Karpas-422 (cell line): ENCODE measurements at regions not wholly inside any gene's neighbourhood (a gene's known extent, or its start where the extent isn't known, plus 50 kb on each side); places are given as distances from the start of the nearest gene placed in this dataset.
"Not testable (repeated sequence)": the region's sequence is repeated elsewhere in the genome, so short reads cannot be mapped to it uniquely, and the experiment has no call there.

Experiments
- DNase-seq: peaks from one replicate; pipeline ENCODE4 v3.0.0-alpha.2; 2015
- H2AFZ ChIP-seq: fragments of 200-600 bp; sonication (generic); 2 replicates; pipeline ENCODE4 v1.6.1; 2014; ENCODE audit warnings: antibody characterized with exemption, low read length, mixed read lengths
- H3K27ac ChIP-seq: fragments of 200-600 bp; sonication (generic); 2 replicates; pipeline ENCODE4 v1.5.1; 2014; ENCODE audit warnings: mild to moderate bottlenecking, low read length, moderate library complexity
- H3K27me3 ChIP-seq: fragments of 200-600 bp; sonication (generic); 2 replicates; pipeline ENCODE4 v1.6.1; 2014; ENCODE audit warnings: low read length, mixed read lengths
- H3K36me3 ChIP-seq: fragments of 200-600 bp; sonication (generic); 2 replicates; pipeline ENCODE4 v1.6.1; 2014; ENCODE audit warnings: low read length, mixed read lengths; ENCODE audit not compliant: insufficient read depth
- H3K4me1 ChIP-seq: fragments of 200-600 bp; sonication (generic); 2 replicates; pipeline ENCODE4 v1.6.1; 2014; ENCODE audit warnings: mild to moderate bottlenecking, low read length, mixed read lengths
- H3K4me2 ChIP-seq: fragments of 200-600 bp; sonication (generic); 2 replicates; pipeline ENCODE4 v1.6.1; 2014; ENCODE audit warnings: low read length, low read depth, mild to moderate bottlenecking; ENCODE audit not compliant: poor library complexity, severe bottlenecking
- H3K4me3 ChIP-seq: fragments of 200-600 bp; sonication (generic); 2 replicates; pipeline ENCODE4 v1.5.1; 2014; ENCODE audit warnings: mild to moderate bottlenecking, antibody characterized with exemption, low read length, mixed read lengths
- H3K79me2 ChIP-seq: fragments of 200-600 bp; sonication (generic); 2 replicates; pipeline ENCODE4 v1.6.1; 2014; ENCODE audit warnings: mild to moderate bottlenecking, low read length, mixed read lengths
- H3K9ac ChIP-seq: fragments of 200-600 bp; sonication (generic); 2 replicates; pipeline ENCODE4 v1.6.0; 2014; ENCODE audit warnings: low read length
- H3K9me2 ChIP-seq: fragments of 200-600 bp; sonication (generic), shearing (Covaris generic); replicated peaks from 2 replicates; pipeline ENCODE4 v1.6.0; 2014; ENCODE audit warnings: mild to moderate bottlenecking, low read length, moderate library complexity; ENCODE audit not compliant: insufficient read depth
- H3K9me3 ChIP-seq: fragments of 300-700, 200-600 bp; sonication (generic); 2 replicates; pipeline ENCODE4 v1.6.1; 2014; ENCODE audit warnings: low read length, mixed read lengths
- H4K20me1 ChIP-seq: fragments of 200-600 bp; sonication (generic); 2 replicates; pipeline ENCODE4 v1.6.1; 2014; ENCODE audit warnings: mild to moderate bottlenecking, antibody characterized with exemption, low read length, low read depth; ENCODE audit not compliant: insufficient read depth

DNA sequence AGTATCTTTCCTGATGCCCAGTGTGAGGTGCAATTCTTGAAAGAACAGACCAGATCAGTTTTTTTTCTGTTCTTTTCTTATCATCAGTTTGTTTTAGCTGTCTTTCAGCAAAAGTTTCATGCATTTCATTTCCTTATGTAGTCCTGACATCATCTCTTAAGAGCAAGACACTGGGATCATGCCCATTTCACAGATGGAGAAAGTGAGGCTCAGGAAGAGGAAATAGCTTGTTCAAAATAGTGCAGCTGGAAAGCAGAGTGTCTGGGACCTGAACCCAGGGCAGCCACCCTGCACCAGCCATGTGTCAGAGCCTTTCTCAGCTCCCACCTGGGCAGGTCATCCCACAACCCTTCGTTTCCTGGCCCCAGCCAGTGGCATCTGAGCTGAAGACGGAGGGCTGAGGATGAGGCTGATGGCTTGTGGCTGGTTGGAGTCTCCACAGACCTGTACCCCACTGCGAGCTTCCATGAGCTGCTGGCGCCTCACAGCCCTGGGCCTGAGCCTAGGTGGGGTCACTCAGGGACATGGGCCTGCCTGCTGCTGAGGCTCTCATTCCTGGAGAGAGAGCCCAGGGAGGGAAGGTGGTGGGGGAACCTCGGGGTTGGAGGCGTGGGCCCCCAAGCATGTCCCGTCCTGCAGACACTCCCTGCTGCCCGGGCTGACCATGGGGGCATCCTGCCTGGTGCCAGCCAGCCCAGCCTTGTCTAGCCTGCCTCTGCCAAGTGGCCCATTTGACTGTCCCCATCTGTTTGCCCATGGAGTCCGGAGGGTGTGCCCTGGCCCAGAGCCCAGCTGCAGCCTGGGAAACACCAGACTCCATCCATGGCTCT is 61.8 kb downstream of the SMIM38 start:
- Histone ChIP-seq H3K4me1 (no peaks in the 10 kb centered on the region), H3K9ac (no peak overlapping the region)
- DNase-seq, result no peak

DNA sequence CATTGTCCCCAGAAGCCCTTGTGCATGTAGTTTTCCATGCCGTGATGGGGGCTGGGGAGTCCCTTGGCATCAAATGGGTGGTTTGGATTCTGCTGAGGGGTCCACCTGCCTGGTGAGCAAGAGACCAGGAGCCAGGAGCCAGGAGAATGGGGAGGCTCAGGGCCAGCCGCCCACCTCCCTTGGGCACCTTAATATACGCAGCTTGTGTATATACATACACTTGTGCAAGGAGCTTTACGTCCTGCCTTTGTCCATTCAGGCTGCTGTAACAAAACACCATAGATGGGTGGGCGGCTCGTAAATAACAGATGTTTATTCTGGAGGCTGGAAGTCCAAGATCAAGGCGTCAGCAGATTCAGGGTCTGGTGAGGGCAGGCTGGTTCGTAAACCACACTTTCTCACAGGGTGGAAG is 62.5 kb downstream of the SMIM38 start:
- no peak overlapping the region for H2AFZ ChIP-seq
- no peaks in the 10 kb centered on the region for H3K79me2 ChIP-seq
- H3K4me3 ChIP-seq, result no peak overlapping the region
- no peak overlapping the region for H3K9ac ChIP-seq
- no peaks in the 10 kb centered on the region for H3K4me1 ChIP-seq
- no peaks in the 10 kb centered on the region for H3K9me3 ChIP-seq
- no peaks in the 10 kb centered on the region for H3K27me3 ChIP-seq
- no peak overlapping the region for H3K4me2 ChIP-seq
- no peak overlapping the region for H3K27ac ChIP-seq
- no peak for DNase-seq
- no peaks in the 10 kb centered on the region for H3K36me3 ChIP-seq
- H4K20me1 ChIP-seq, result no peaks in the 10 kb centered on the region
- H3K9me2 ChIP-seq, result no peaks in the 10 kb centered on the region

More for the DNA sequence above, 61.8 kb downstream of the SMIM38 start:
- H3K27me3 ChIP-seq, result no peaks in the 10 kb centered on the region
- H3K79me2 ChIP-seq, result no peaks in the 10 kb centered on the region
- no peak overlapping the region for H3K4me2 ChIP-seq
- no peaks in the 10 kb centered on the region for H3K9me2 ChIP-seq
- no peak overlapping the region for H3K27ac ChIP-seq
- no peak overlapping the region for H2AFZ ChIP-seq
- H3K4me3 ChIP-seq, result no peak overlapping the region
- no peaks in the 10 kb centered on the region for H3K9me3 ChIP-seq
- H3K36me3 ChIP-seq, result no peaks in the 10 kb centered on the region
- H4K20me1 ChIP-seq, result no peaks in the 10 kb centered on the region

DNA sequence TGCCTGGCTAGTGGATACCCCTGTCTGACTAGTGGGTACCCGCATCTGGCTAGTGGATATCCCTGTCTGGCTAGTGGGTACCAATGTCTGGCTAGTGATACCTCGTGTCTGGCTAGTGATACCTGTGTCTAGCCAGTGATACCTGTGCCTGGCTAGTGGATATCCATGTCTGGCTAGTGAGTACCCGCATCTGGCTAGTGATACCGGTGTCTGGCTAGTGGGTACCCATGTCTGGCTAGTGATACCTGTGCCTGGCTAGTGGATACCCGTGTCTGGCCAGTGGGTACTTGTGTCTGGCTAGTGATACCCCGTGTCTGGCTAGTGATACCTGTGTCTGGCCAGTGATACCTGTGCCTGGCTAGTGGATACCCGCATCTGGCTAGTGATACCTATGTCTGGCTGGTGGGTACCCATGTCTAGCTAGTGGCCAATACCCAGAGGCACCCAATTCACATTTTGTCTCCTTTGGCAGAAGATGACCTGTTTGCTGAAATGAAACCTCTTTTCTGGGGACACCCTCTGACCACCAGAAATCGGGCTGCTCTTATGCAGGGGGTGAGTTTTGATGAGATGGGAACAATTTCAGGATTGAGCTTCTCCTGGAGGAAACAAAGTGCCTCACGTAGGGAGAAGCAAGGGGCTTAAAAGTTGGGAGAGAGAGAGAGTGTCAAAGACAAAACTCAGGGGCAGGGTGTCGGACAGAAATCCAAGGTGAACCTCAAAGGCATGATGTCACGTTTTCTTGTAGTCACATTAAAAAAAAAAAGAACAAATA is 63.4 kb downstream of the SMIM38 start:
- Histone ChIP-seq H3K4me3 (no peak overlapping the region), H3K9me2 (no peaks in the 10 kb centered on the region), H3K4me2 (no peak overlapping the region), H3K79me2 (no peaks in the 10 kb centered on the region), H3K27me3 (no peaks in the 10 kb centered on the region), H3K36me3 (no peaks in the 10 kb centered on the region), H3K27ac (no peak overlapping the region), H4K20me1 (no peaks in the 10 kb centered on the region), H3K4me1 (no peaks in the 10 kb centered on the region), H3K9ac (no peak overlapping the region), H3K9me3 (no peaks in the 10 kb centered on the region), H2AFZ (no peak overlapping the region)
- DNase-seq, result no peak

DNA sequence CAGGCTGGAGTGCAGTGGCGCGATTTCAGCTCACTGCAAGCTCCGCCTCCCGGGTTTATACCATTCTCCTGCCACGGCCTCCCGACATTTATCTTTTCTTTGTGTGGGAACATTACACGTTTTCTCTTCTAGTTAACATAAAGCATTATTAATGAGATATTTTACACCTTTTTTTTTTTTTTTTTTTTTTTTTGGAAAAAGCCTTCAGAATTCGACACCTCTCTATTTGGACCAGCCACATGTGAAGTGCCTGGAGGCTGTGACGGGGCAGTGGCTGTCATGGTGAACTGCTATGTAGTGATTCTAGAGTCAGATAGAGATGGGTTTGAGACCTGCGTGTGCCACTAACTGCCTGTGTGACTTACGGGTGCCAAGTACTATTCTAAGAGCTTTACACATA is 64.3 kb downstream of the SMIM38 start:
- Histone ChIP-seq H3K9ac (no peak overlapping the region), H3K4me1 (no peaks in the 10 kb centered on the region), H3K9me2 (no peaks in the 10 kb centered on the region), H3K4me2 (no peak overlapping the region), H2AFZ (no peak overlapping the region), H3K4me3 (no peak overlapping the region), H4K20me1 (no peaks in the 10 kb centered on the region), H3K9me3 (no peaks in the 10 kb centered on the region), H3K27ac (no peak overlapping the region), H3K27me3 (no peaks in the 10 kb centered on the region), H3K79me2 (no peaks in the 10 kb centered on the region), H3K36me3 (no peaks in the 10 kb centered on the region)
- DNase-seq, result no peak

DNA sequence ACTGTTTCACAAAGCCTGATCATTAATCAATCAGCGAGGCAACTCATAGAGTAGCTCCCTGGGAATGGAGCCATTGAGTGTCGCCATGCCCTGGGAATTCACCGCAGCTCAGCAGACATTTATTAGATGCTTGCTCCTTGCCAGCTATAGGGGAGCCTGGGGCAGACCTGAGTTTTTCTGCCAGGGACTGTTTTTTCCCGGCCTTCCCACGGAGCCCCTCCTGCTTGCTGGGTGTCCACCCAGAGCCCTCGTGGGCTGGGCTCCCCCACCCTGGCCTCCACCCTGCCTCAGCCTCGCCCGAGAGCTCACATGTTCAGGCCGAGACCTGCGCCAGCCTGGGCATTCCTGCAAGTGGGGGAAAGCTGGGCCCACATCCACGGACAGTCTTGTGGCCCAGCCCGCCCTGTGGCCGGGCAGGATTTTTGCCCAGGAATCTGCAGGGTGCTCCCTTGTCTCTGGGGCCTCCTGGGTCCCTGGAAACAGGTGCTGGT is 64.9 kb downstream of the SMIM38 start:
- Histone ChIP-seq H3K4me2 (no peak overlapping the region), H3K79me2 (no peaks in the 10 kb centered on the region), H3K27me3 (no peaks in the 10 kb centered on the region), H3K9ac (no peak overlapping the region), H4K20me1 (no peaks in the 10 kb centered on the region), H3K4me3 (no peak overlapping the region), H2AFZ (no peak overlapping the region), H3K27ac (no peak overlapping the region), H3K9me3 (no peaks in the 10 kb centered on the region), H3K36me3 (no peaks in the 10 kb centered on the region), H3K9me2 (no peaks in the 10 kb centered on the region), H3K4me1 (no peaks in the 10 kb centered on the region)
- no peak for DNase-seq

DNA sequence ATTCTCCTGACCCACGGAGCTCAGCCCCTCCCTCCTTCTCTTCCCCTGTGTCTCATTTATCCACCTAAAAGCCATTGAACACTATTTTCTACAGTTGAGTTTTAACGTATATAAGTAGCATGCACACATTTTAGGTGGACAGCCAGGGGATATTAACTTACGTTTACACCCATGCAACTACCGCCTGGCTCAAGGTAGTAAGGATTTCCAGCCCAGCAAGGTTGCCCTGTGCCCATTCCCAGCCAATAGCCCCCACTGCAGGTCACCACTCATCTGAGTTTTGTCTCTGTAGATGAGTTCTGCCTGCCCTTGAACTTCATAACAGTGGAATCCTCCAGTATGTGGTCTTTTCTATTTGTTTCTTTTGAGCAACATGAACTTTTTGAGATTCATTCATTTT is 65.4 kb downstream of the SMIM38 start:
- H3K9ac ChIP-seq, result no peak overlapping the region
- H3K4me2 ChIP-seq, result no peak overlapping the region
- no peak overlapping the region for H2AFZ ChIP-seq
- H3K9me3 ChIP-seq, result 0 out of 2 replicates have a peak, but pooled peaks cover 2% of the 10 kb centered on the region
- H4K20me1 ChIP-seq, result no peaks in the 10 kb centered on the region
- H3K27me3 ChIP-seq, result no peaks in the 10 kb centered on the region
- no peak for DNase-seq
- H3K4me3 ChIP-seq, result no peak overlapping the region
- no peaks in the 10 kb centered on the region for H3K9me2 ChIP-seq
- H3K27ac ChIP-seq, result no peak overlapping the region
- H3K36me3 ChIP-seq, result no peaks in the 10 kb centered on the region
- no peaks in the 10 kb centered on the region for H3K4me1 ChIP-seq
- H3K79me2 ChIP-seq, result no peaks in the 10 kb centered on the region

DNA sequence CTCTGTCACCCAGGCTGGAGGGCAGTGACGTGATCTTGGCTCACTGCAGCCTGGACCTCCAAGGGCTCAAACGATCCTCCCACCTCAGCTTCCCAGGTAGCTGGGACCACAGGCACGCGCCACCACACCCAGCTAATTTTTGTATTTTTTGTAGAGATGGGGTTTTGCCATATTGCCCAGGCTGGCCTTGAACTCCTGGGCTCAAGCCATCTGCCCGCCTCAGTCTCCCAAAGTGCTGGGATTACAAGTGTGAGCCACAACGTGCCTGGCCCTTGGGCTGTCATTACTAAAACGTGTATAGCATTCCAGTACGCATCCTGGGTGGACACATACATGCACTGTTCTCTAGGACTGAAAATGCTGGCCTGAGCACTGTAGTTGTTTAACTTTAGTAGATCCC is 65.9 kb downstream of the SMIM38 start:
- not testable (repeated sequence) for H3K9me2 ChIP-seq

DNA sequence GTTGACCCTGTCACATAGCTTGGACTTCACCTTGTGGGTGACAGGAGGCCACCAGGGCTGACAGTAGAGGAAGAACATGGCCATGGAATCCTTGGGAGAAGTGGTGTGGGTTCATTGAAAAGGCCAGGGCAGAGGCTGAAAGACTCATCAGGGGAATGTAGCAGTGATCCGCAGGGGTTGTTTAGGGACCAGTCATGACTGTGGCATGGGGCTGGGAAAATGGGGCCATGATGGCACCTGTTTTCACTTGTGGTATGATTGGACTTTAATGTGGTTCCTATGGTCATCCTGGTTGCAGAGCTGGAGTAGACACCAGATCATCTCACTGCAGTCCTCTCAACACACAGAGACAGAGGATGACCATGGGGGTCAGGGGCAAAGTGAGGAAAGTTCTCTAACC is 66.7 kb upstream of the MYEOV start:
- no peak overlapping the region for H3K4me3 ChIP-seq
- no peaks in the 10 kb centered on the region for H4K20me1 ChIP-seq
- H3K9me3 ChIP-seq, result 0 out of 2 replicates have a peak, but pooled peaks cover 2% of the 10 kb centered on the region
- H3K4me1 ChIP-seq, result no peaks in the 10 kb centered on the region
- no peak overlapping the region for H3K4me2 ChIP-seq
- no peaks in the 10 kb centered on the region for H3K27me3 ChIP-seq
- no peaks in the 10 kb centered on the region for H3K79me2 ChIP-seq
- DNase-seq, result no peak
- no peak overlapping the region for H2AFZ ChIP-seq
- no peaks in the 10 kb centered on the region for H3K9me2 ChIP-seq
- no peaks in the 10 kb centered on the region for H3K36me3 ChIP-seq
- no peak overlapping the region for H3K27ac ChIP-seq
- no peak overlapping the region for H3K9ac ChIP-seq

More for the DNA sequence above, 65.9 kb downstream of the SMIM38 start:
- H3K36me3 ChIP-seq, H3K9ac ChIP-seq, DNase-seq, H3K27me3 ChIP-seq, H3K4me1 ChIP-seq, H3K79me2 ChIP-seq, H3K4me3 ChIP-seq, H2AFZ ChIP-seq, H3K4me2 ChIP-seq, H4K20me1 ChIP-seq, H3K27ac ChIP-seq, H3K9me3 ChIP-seq: not testable (repeated sequence)
